GM13976 (cell line): ENCODE measurements at regions not wholly inside any gene's neighbourhood (a gene's known extent, or its start where the extent isn't known, plus 50 kb on each side); places are given as distances from the start of the nearest gene placed in this dataset.

Experiments used
- DNase-seq: peaks from one replicate; pipeline ENCODE4 v3.0.0; 2012; ENCODE audit warnings: low spot score
- in situ Hi-C: fragments of 300-500 bp; cut with MboI; formaldehyde crosslinking; loops from one replicate; pipeline ENCODE4 v1.12.0; 2022; ENCODE audit warnings: low sequenced_read_pairs, mixed read lengths, inconsistent platforms; ENCODE audit not compliant: unreplicated experiment
- TF ChIP-seq, protein P1 (sequence below): IDR thresholded peaks from 2 replicates; pipeline ENCODE4 v1.5.1; 2012; ENCODE audit warnings: borderline replicate concordance, mild to moderate bottlenecking; ENCODE audit not compliant: insufficient read depth; ENCODE audit errors: extremely low read depth, missing control alignments, control extremely low read depth

GRCh38 chr13:34241332-34241731, 423.4 kb downstream of the RFC3 start:
- TF ChIP-seq, protein P1, sequence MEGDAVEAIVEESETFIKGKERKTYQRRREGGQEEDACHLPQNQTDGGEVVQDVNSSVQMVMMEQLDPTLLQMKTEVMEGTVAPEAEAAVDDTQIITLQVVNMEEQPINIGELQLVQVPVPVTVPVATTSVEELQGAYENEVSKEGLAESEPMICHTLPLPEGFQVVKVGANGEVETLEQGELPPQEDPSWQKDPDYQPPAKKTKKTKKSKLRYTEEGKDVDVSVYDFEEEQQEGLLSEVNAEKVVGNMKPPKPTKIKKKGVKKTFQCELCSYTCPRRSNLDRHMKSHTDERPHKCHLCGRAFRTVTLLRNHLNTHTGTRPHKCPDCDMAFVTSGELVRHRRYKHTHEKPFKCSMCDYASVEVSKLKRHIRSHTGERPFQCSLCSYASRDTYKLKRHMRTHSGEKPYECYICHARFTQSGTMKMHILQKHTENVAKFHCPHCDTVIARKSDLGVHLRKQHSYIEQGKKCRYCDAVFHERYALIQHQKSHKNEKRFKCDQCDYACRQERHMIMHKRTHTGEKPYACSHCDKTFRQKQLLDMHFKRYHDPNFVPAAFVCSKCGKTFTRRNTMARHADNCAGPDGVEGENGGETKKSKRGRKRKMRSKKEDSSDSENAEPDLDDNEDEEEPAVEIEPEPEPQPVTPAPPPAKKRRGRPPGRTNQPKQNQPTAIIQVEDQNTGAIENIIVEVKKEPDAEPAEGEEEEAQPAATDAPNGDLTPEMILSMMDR, result no peak
- no peak for DNase-seq
- in situ Hi-C loops, result no loop called here

GRCh38 chr13:34243403-34243802, 425.5 kb downstream of the RFC3 start:
- TF ChIP-seq, protein P1, result no peak
- no peak for DNase-seq
- in situ Hi-C loops, result no loop called here

DNA sequence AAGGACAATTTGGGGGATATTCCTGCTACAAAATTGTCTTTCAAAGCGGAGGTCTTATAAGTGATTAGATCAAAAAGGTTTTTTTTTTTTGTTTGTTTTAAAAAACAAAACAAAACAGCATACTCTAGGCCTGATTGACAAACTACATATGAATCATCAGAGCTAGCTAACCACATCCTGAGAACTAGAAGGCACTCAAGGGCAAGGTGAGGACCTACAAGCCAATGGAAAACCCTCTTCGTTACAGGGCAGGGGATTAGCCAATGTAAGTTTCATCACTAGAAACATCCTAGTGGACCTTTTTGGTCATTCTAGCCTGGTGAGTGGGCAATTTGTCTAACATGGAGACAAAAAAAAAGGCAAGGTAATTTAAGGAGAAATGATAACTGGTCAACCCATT, 428.6 kb downstream of the RFC3 start:
- in situ Hi-C loops, result no loop called here
- no peak for DNase-seq
- TF ChIP-seq, protein P1, result no peak

DNA sequence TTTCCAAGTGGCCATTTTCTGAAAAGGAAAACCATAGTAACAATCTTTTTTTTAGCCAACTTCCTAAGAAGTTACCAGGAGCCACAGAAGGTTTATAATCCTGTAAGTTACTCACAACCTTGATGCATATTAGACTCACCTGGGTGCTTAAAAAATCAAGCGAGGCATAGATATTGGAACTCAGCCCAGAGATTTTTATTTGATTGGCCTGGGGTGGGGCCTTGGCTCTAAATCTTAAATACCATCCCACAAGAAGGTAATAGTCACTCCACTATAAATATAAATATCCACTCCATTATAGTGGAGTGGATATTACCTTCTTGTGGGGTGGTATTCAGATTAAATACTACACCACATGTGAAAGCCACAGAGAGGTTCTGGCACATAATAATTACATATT, 429.6 kb downstream of the RFC3 start:
- in situ Hi-C loops, result no loop called here
- TF ChIP-seq, protein P1, result no peak
- DNase-seq, result no peak

- DNase-seq, result no peak
- TF ChIP-seq, protein P1, result no peak
- in situ Hi-C loops, result no loop called here
Measured at GRCh38 chr13:34249546-34250039, 431.6 kb downstream of the RFC3 start.

DNA sequence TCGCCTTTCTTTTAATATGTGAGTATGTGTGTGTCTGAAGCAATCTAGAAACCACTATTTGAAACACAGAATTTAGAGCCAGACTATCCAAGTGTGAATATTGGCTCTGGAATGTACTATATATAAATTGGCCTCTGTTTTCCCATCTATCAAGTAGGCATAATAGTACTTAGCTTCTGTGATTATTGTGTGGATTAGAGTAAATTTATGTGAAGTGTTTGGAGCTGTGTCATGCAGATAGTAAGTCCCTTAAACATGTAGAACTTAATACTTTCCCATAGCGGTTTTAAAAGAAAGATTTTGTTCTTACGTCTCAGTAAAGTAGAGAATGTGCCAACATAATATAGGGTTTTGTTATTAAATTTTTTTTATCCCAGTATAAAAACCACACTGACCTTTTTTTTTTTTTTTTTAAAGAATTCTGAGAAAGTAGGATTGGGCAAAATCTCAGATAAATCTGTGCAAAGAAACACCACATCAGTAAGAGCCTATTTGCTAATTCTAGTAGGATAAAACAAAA, 432.3 kb downstream of the RFC3 start:
- in situ Hi-C loops, result no loop called here
- no peak for DNase-seq
- TF ChIP-seq, protein P1, result no peak
